NB4 (cell line): ENCODE measurements at regions not wholly inside any gene's neighbourhood (a gene's known extent, or its start where the extent isn't known, plus 50 kb on each side); places are given as distances from the start of the nearest gene placed in this dataset.
"Not testable (repeated sequence)": the region's sequence is repeated elsewhere in the genome, so short reads cannot be mapped to it uniquely, and the experiment has no call there.

Experiments used
- DNase-seq: peaks from one replicate; pipeline ENCODE4 v3.0.0; 2010; ENCODE audit warnings: low read depth
- H3K4me3 ChIP-seq: one replicate; pipeline ENCODE4 v1.5.1; 2011; ENCODE audit warnings: mild to moderate bottlenecking, low read depth, low read length, moderate library complexity
- CTCF ChIP-seq: IDR thresholded peaks from one replicate; pipeline ENCODE4 v1.5.1; 2012; ENCODE audit warnings: low read depth, low read length
- MAX ChIP-seq: IDR thresholded peaks from 2 replicates; pipeline ENCODE4 v1.6.1; 2011; ENCODE audit warnings: low read depth, low read length
- MYC ChIP-seq: IDR thresholded peaks from 2 replicates; pipeline ENCODE4 v1.6.1; 2011; ENCODE audit warnings: low read depth, low read length
- POLR2A ChIP-seq: IDR thresholded peaks from 2 replicates; pipeline ENCODE4 v1.6.1; 2011; ENCODE audit warnings: mild to moderate bottlenecking; ENCODE audit not compliant: insufficient read length; ENCODE audit errors: extremely low read depth

- no peak overlapping the region for H3K4me3 ChIP-seq
- TF ChIP-seq MAX (no peak), POLR2A (no peak), MYC (no peak), CTCF (no peak)
- DNase-seq = no peak
Observed at GRCh38 chr2:146541896-146542295, 1302.9 kb upstream of the ACVR2A start.

GRCh38 chr2:146540271-146540932 lies 1304.4 kb upstream of the ACVR2A start:
- DNase-seq = no peak
- H3K4me3 ChIP-seq = no peak overlapping the region
- TF ChIP-seq MYC (no peak), POLR2A (no peak), CTCF (no peak), MAX (no peak)

- not testable (repeated sequence) for H3K4me3 ChIP-seq, DNase-seq
Observed at GRCh38 chr2:146539739-146540138, 1305.1 kb upstream of the ACVR2A start.

GRCh38 chr2:146537477-146537876 lies 1307.4 kb upstream of the ACVR2A start:
- TF ChIP-seq POLR2A (no peak), MYC (no peak), CTCF (no peak), MAX (no peak)
- H3K4me3 ChIP-seq = no peak overlapping the region
- DNase-seq = no peak

GRCh38 chr2:146532509-146533147 lies 1312.2 kb upstream of the ACVR2A start:
- TF ChIP-seq CTCF (no peak), POLR2A (no peak), MAX (no peak), MYC (no peak)
- no peak overlapping the region for H3K4me3 ChIP-seq
- no peak for DNase-seq

GRCh38 chr2:146532009-146532408 lies 1312.8 kb upstream of the ACVR2A start:
- TF ChIP-seq MYC (no peak), POLR2A (no peak), MAX (no peak), CTCF (no peak)
- no peak for DNase-seq
- H3K4me3 ChIP-seq = no peak overlapping the region
